ENCODE measurements at regions not wholly inside any gene's neighbourhood (a gene's known extent, or its start where the extent isn't known, plus 50 kb on each side); places are given as distances from the start of the nearest gene placed in this dataset.

DNA sequence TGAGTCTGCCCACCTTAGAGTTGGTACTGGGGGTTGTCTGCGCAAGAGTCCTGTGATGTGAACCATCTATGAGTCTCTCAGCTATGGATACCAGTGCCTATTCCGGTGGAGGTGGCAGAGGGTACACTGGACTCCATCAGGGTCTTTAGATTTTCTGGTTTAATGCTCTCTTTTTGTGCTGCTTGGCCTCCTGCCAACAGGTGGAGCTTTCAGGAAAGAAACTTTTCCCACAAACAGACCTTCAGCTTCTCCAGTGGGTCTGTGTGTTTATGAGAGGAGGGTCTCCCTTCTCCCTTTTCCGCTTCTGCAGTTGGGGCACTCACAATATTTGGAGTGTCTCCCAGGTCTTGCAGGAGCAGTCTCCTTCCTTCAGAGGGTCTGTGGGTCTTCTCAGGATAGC lies 1721.9 kb upstream of the SLC39A10 start:
- H3K9me3 ChIP-seq (replicated peaks; ENCODE audit: control insufficient read depth, insufficient read depth, low read length) = no peaks in the 10 kb centered on the region
- POLR2A ChIA-PET = no interaction called here
- SMC1A ChIA-PET (ENCODE audit: uncharacterized antibody, unreplicated experiment) = interaction anchor here (1.4 kb wide), 1 partner anchor 22 kb away, joined by 3 read pairs; no protein-coding TSS in a partner anchor
- intact Hi-C loops (cut with micrococcal nuclease; ENCODE audit: unreplicated experiment) = no loop called here
- CTCF ChIA-PET = no interaction called here
- no peaks in the 10 kb centered on the region for H3K27me3 ChIP-seq (replicated peaks in 1 of 2; ENCODE audit: control insufficient read depth in 2 of 2, insufficient read depth in 2 of 2, low read length in 1 of 2)
- TF ChIP-seq SPI1 (IDR thresholded peaks at IDR 0.05; ENCODE audit: borderline replicate concordance, insufficient read depth, low read depth, low read length) (no peak), CBX3 (IDR thresholded peaks at IDR 0.05; ENCODE audit: borderline replicate concordance, low read depth) (no peak), LARP7 (IDR thresholded peaks at IDR 0.05) (no peak), PAX8 (IDR thresholded peaks at IDR 0.05) (no peak)
- TF ChIP-seq, protein P1, sequence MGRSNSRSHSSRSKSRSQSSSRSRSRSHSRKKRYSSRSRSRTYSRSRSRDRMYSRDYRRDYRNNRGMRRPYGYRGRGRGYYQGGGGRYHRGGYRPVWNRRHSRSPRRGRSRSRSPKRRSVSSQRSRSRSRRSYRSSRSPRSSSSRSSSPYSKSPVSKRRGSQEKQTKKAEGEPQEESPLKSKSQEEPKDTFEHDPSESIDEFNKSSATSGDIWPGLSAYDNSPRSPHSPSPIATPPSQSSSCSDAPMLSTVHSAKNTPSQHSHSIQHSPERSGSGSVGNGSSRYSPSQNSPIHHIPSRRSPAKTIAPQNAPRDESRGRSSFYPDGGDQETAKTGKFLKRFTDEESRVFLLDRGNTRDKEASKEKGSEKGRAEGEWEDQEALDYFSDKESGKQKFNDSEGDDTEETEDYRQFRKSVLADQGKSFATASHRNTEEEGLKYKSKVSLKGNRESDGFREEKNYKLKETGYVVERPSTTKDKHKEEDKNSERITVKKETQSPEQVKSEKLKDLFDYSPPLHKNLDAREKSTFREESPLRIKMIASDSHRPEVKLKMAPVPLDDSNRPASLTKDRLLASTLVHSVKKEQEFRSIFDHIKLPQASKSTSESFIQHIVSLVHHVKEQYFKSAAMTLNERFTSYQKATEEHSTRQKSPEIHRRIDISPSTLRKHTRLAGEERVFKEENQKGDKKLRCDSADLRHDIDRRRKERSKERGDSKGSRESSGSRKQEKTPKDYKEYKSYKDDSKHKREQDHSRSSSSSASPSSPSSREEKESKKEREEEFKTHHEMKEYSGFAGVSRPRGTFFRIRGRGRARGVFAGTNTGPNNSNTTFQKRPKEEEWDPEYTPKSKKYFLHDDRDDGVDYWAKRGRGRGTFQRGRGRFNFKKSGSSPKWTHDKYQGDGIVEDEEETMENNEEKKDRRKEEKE (IDR thresholded peaks at IDR 0.05) = no peak
- BruUV-seq (replicated peaks) = no TSS peak
- H2AFZ ChIP-seq (ENCODE audit: control insufficient read depth, low read depth, low read length) = no peak overlapping the region
- RAD21 ChIA-PET (ENCODE audit: unreplicated experiment) = no interaction called here
- no peak overlapping the region for H3K9ac ChIP-seq (ENCODE audit: control insufficient read depth, insufficient read depth, low read length)
- DNase-seq (ENCODE audit: low read depth, low spot score) = no peak
- no peak overlapping the region for H3K4me3 ChIP-seq
- H3K4me1 ChIP-seq (ENCODE audit: control insufficient read depth, insufficient read depth, low read length) = no peaks in the 10 kb centered on the region
- H3K36me3 ChIP-seq (ENCODE audit: control insufficient read depth in 2 of 2, insufficient read depth in 2 of 2, low read length in 1 of 2) = no peaks in the 10 kb centered on the region
- no peak overlapping the region for H3K4me2 ChIP-seq (ENCODE audit: control insufficient read depth, insufficient read depth)
- 67% methylated on average over 3 of the region's 3 CpGs for WGBS (ENCODE audit: insufficient coverage, insufficient replicate concordance, low lambda C conversion rate, missing lambda C conversion rate)
- in situ Hi-C loops (cut with MboI) = no loop called here
- no peak for FAIRE-seq
- H4K20me1 ChIP-seq (ENCODE audit: control insufficient read depth, insufficient read depth) = no peaks in the 10 kb centered on the region
- no peaks in the 10 kb centered on the region for H3K79me2 ChIP-seq (ENCODE audit: control insufficient read depth, insufficient read depth, low read length)
- no peak overlapping the region for H3K27ac ChIP-seq (ENCODE audit: control insufficient read depth, insufficient read depth)
- no peak for ATAC-seq

DNA sequence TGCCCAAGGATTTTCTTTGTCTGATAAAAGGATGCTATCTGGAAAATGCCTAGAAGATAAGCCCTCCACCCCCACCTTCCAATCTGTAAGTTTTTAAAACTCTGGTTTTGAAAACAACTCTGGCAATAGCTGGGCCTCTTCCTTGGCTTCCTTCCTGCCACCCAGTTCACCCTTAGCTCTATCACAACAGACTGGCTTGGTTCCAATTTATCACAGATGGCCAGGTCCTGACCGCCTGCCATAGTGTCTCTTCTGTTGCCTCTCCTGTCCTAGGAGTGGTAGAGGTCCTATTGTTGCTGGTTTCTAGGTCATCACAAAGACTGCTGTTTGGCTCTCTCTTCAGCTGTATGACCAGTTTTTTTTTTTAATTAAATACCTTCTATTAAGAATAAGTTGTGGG lies 1727.9 kb upstream of the SLC39A10 start:
- Histone ChIP-seq H3K9ac (ENCODE audit: control insufficient read depth, insufficient read depth, low read length) (no peak overlapping the region), H3K4me1 (ENCODE audit: control insufficient read depth, insufficient read depth, low read length) (no peaks in the 10 kb centered on the region), H2AFZ (ENCODE audit: control insufficient read depth, low read depth, low read length) (no peak overlapping the region), H4K20me1 (ENCODE audit: control insufficient read depth, insufficient read depth) (no peaks in the 10 kb centered on the region), H3K79me2 (ENCODE audit: control insufficient read depth, insufficient read depth, low read length) (no peaks in the 10 kb centered on the region), H3K27me3 (replicated peaks in 1 of 2; ENCODE audit: control insufficient read depth in 2 of 2, insufficient read depth in 2 of 2, low read length in 1 of 2) (no peaks in the 10 kb centered on the region), H3K9me3 (replicated peaks; ENCODE audit: control insufficient read depth, insufficient read depth, low read length) (no peaks in the 10 kb centered on the region), H3K4me3 (no peak overlapping the region), H3K27ac (ENCODE audit: control insufficient read depth, insufficient read depth) (no peak overlapping the region), H3K36me3 (ENCODE audit: control insufficient read depth in 2 of 2, insufficient read depth in 2 of 2, low read length in 1 of 2) (no peaks in the 10 kb centered on the region), H3K4me2 (ENCODE audit: control insufficient read depth, insufficient read depth) (no peak overlapping the region)
- ChIA-PET CTCF (no interaction called here), POLR2A (no interaction called here), SMC1A (ENCODE audit: uncharacterized antibody, unreplicated experiment) (no interaction called here), RAD21 (ENCODE audit: unreplicated experiment) (no interaction called here)
- ATAC-seq = no peak
- FAIRE-seq = no peak
- BruUV-seq (replicated peaks) = no TSS peak
- intact Hi-C loops (cut with micrococcal nuclease; ENCODE audit: unreplicated experiment) = no loop called here
- in situ Hi-C loops (cut with MboI) = no loop called here
- DNase-seq (ENCODE audit: low read depth, low spot score) = no peak
- WGBS (ENCODE audit: insufficient coverage, insufficient replicate concordance, low lambda C conversion rate, missing lambda C conversion rate) = 5% methylated on average over 1 of the region's 1 CpG
- TF ChIP-seq TARDBP (IDR thresholded peaks at IDR 0.05; ENCODE audit: borderline replicate concordance) (no peak), SMAD5 (IDR thresholded peaks at IDR 0.05; ENCODE audit: low read depth) (no peak), ZNF207 (IDR thresholded peaks at IDR 0.05; ENCODE audit: borderline replicate concordance) (no peak), SREBF1 (IDR thresholded peaks at IDR 0.05; ENCODE audit: low read length) (no peak), YBX1 (IDR thresholded peaks at IDR 0.05) (no peak), BCL11A (IDR thresholded peaks at IDR 0.05; ENCODE audit: low read depth, low read length) (no peak), RCOR1 (conservative IDR thresholded peaks at IDR 0.05; ENCODE audit: low read depth, low read length) (no peak)
- TF ChIP-seq, protein P2, sequence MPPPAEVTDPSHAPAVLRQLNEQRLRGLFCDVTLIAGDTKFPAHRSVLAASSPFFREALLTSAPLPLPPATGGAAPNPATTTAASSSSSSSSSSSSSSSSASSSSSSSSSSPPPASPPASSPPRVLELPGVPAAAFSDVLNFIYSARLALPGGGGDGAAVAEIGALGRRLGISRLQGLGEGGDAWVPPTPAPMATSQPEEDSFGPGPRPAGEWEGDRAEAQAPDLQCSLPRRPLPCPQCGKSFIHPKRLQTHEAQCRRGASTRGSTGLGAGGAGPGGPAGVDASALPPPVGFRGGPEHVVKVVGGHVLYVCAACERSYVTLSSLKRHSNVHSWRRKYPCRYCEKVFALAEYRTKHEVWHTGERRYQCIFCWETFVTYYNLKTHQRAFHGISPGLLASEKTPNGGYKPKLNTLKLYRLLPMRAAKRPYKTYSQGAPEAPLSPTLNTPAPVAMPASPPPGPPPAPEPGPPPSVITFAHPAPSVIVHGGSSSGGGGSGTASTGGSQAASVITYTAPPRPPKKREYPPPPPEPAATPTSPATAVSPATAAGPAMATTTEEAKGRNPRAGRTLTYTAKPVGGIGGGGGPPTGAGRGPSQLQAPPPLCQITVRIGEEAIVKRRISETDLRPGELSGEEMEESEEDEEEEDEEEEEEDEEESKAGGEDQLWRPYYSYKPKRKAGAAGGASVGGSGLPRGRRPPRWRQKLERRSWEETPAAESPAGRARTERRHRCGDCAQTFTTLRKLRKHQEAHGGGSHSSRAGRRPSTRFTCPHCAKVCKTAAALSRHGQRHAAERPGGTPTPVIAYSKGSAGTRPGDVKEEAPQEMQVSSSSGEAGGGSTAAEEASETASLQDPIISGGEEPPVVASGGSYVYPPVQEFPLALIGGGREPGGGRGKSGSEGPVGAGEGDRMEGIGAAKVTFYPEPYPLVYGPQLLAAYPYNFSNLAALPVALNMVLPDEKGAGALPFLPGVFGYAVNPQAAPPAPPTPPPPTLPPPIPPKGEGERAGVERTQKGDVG (CRISPR knock-in tag; IDR thresholded peaks at IDR 0.05) = no peak

Data from GM12878 (cell line).